Osteocyte (in vitro differentiated cells): ENCODE measurements at regions not wholly inside any gene's neighbourhood (a gene's known extent, or its start where the extent isn't known, plus 50 kb on each side); places are given as distances from the start of the nearest gene placed in this dataset.

ENCODE experiments used
- DNase-seq: peaks from one replicate; pipeline ENCODE4 v3.0.0; 2021; ENCODE audit warnings: mixed read lengths; ENCODE audit not compliant: unreplicated experiment; ENCODE audit errors: extremely low spot score
- H3K27ac Mint-ChIP-seq: one replicate; pipeline ENCODE4 v1.8.0; 2021; ENCODE audit warnings: mild to moderate bottlenecking, mixed read lengths; ENCODE audit not compliant: unreplicated experiment
- H3K27me3 Mint-ChIP-seq: one replicate; pipeline ENCODE4 v1.8.0; 2021; ENCODE audit warnings: mixed read lengths; ENCODE audit not compliant: unreplicated experiment
- H3K36me3 Mint-ChIP-seq: one replicate; pipeline ENCODE4 v1.8.0; 2021; ENCODE audit warnings: mixed read lengths; ENCODE audit not compliant: unreplicated experiment
- H3K4me1 Mint-ChIP-seq: one replicate; pipeline ENCODE4 v1.8.0; 2021; ENCODE audit warnings: mixed read lengths; ENCODE audit not compliant: unreplicated experiment
- H3K4me3 Mint-ChIP-seq: one replicate; pipeline ENCODE4 v1.8.0; 2021; ENCODE audit warnings: mild to moderate bottlenecking, moderate library complexity, mixed read lengths; ENCODE audit not compliant: unreplicated experiment
- H3K9me3 Mint-ChIP-seq: one replicate; pipeline ENCODE4 v1.8.0; 2021; ENCODE audit warnings: mixed read lengths; ENCODE audit not compliant: unreplicated experiment
- TF ChIP-seq, protein P1 (sequence below): fragments of 200-600 bp; sonication (generic); IDR thresholded peaks from 2 replicates; pipeline ENCODE4 v1.5.0; 2021; ENCODE audit warnings: antibody characterized with exemption, mild to moderate bottlenecking, moderate library complexity

DNA sequence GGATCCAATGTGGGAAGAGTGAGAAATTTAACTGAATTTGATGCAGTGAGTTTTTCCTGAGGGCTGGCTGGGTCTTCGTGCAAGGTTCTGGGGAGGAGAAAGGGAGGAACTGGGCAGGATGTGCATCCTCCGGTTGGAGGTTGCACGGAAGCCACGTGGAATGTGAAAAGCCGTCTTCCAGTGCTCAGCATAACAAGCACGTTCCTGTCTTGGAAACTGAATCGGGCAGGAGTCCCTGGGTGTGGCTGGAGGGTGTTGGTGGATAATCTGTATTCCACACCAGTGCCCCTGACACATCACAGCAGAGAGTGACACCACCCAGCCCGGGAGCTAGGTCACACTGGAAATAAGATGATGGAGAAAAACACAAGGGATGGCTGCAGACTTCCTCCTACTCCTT is 154.3 kb downstream of the C5orf15 start:
- peaks cover 33% of the 10 kb centered on the region for H3K27me3 Mint-ChIP-seq
- no peak overlapping the region for H3K4me3 Mint-ChIP-seq
- no peaks in the 10 kb centered on the region for H3K9me3 Mint-ChIP-seq
- peaks cover 6% of the 10 kb centered on the region for H3K4me1 Mint-ChIP-seq
- TF ChIP-seq, protein P1, sequence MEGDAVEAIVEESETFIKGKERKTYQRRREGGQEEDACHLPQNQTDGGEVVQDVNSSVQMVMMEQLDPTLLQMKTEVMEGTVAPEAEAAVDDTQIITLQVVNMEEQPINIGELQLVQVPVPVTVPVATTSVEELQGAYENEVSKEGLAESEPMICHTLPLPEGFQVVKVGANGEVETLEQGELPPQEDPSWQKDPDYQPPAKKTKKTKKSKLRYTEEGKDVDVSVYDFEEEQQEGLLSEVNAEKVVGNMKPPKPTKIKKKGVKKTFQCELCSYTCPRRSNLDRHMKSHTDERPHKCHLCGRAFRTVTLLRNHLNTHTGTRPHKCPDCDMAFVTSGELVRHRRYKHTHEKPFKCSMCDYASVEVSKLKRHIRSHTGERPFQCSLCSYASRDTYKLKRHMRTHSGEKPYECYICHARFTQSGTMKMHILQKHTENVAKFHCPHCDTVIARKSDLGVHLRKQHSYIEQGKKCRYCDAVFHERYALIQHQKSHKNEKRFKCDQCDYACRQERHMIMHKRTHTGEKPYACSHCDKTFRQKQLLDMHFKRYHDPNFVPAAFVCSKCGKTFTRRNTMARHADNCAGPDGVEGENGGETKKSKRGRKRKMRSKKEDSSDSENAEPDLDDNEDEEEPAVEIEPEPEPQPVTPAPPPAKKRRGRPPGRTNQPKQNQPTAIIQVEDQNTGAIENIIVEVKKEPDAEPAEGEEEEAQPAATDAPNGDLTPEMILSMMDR = no peak
- H3K36me3 Mint-ChIP-seq = no peaks in the 10 kb centered on the region
- DNase-seq = no peak
- no peak overlapping the region for H3K27ac Mint-ChIP-seq

DNA sequence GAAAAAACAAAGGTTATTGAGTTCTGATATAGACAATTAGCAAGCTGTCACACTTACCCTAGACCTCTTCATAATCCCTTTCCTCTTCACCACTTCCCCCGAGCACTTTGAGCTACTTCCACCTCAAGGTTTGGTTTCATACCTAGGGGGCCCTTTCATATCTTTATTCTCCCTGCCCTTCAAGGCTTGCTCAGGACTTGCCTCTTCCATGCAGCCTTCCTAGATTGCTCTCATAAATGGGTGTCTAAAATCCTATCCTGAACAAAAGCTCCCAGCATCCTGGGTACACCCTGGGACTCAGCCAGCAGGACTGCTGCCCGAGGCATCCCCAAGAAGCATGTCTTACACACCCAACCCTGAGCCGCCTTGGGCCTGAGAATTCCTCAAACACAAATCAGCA is 157.3 kb downstream of the C5orf15 start:
- DNase-seq = no peak
- H3K9me3 Mint-ChIP-seq = no peaks in the 10 kb centered on the region
- TF ChIP-seq, protein P1 = no peak
- H3K27me3 Mint-ChIP-seq = peaks cover 36% of the 10 kb centered on the region
- H3K4me3 Mint-ChIP-seq = no peak overlapping the region
- no peaks in the 10 kb centered on the region for H3K36me3 Mint-ChIP-seq
- H3K27ac Mint-ChIP-seq = no peak overlapping the region
- peaks cover 4% of the 10 kb centered on the region for H3K4me1 Mint-ChIP-seq

DNA sequence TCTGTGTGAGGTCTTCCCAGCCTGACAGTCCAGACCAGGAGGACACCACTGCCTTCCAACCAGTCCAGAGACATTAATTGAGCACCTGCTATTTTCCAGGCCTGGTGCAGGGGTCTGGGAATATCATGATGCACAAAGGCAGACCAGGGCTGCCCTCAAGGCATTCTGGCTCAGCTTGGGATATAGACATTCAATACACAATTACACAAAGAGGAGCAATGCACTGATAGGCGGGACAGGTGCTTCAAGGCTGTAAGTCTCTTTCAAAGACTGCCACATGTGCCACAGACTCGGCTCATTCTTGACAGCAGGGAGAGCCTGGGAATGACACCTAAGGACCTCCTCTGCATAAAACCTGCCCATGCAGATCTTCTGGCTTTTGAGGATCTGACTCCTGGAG is 158.6 kb downstream of the C5orf15 start:
- TF ChIP-seq, protein P1 = no peak
- Mint-ChIP-seq H3K4me3 (no peak overlapping the region), H3K4me1 (peaks cover 4% of the 10 kb centered on the region), H3K36me3 (no peaks in the 10 kb centered on the region), H3K27ac (no peak overlapping the region), H3K27me3 (peaks cover 30% of the 10 kb centered on the region), H3K9me3 (no peaks in the 10 kb centered on the region)
- no peak for DNase-seq

DNA sequence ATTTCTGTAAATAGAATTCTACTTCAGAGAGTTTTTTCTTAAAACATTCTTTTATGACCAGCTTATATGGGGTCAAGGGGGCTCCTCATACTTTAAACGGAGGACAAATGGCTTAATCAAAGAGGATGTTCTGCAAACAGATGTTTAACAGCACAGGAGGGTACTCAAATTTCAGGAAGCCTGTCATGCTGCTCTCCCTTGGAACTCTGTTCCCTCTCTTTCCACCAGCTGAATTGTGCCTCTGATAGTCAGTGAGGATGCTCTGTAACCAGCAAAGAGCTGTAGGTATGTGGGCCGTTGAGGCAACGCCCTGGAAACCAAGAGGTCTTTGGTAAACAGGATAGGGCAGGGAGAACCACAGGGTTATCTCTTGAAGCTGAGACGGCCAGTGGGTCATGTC is 161.1 kb downstream of the C5orf15 start:
- Mint-ChIP-seq H3K27ac (no peak overlapping the region), H3K27me3 (peaks cover 20% of the 10 kb centered on the region), H3K4me3 (no peak overlapping the region), H3K9me3 (no peaks in the 10 kb centered on the region), H3K36me3 (no peaks in the 10 kb centered on the region), H3K4me1 (no peaks in the 10 kb centered on the region)
- TF ChIP-seq, protein P1 = no peak
- DNase-seq = no peak

DNA sequence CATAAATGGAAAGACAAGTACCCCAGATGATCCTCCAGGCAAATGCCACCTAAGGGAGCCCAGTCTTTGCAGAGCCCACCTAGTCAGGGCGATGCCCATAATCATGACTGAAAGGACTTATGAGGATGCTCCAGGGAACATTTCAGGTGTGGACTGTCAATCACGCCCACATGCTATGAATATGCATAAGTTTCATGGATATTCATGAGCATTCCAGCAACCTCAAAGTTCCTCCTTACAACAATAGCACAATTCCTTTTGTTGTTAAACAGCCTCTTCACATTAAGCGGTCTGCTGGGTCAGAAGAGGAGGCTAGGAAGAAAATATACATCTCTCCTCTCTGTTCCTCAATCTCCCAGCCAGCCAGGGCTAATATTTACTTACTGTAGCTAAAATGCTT is 161.6 kb downstream of the C5orf15 start:
- Mint-ChIP-seq H3K9me3 (no peaks in the 10 kb centered on the region), H3K27ac (no peak overlapping the region), H3K36me3 (no peaks in the 10 kb centered on the region), H3K4me3 (no peak overlapping the region), H3K4me1 (no peaks in the 10 kb centered on the region), H3K27me3 (peaks cover 15% of the 10 kb centered on the region)
- TF ChIP-seq, protein P1 = no peak
- DNase-seq = no peak
